Erythroblast (primary cell): ENCODE measurements at regions not wholly inside any gene's neighbourhood (a gene's known extent, or its start where the extent isn't known, plus 50 kb on each side); places are given as distances from the start of the nearest gene placed in this dataset.

Source experiments
- GATA1 ChIP-seq: IDR thresholded peaks from 2 replicates; pipeline ENCODE4 v1.6.1; 2011; ENCODE audit warnings: low read depth, mild to moderate bottlenecking, control low read depth, low read length, moderate library complexity
- POLR2A ChIP-seq: IDR thresholded peaks from 2 replicates; pipeline ENCODE4 v1.6.1; 2011; ENCODE audit warnings: mild to moderate bottlenecking, low read length

GRCh38 chr5:40385544-40385943 is 294.2 kb upstream of the PTGER4 start:
- TF ChIP-seq POLR2A = no peak
- TF ChIP-seq GATA1 = no peak
